ENCODE measurements at regions not wholly inside any gene's neighbourhood (a gene's known extent, or its start where the extent isn't known, plus 50 kb on each side); places are given as distances from the start of the nearest gene placed in this dataset.
"Not testable (repeated sequence)": the region's sequence is repeated elsewhere in the genome, so short reads cannot be mapped to it uniquely, and the experiment has no call there.

GRCh38 chr7:86199881-86200614 lies 443.7 kb upstream of the GRM3 start:
- DNase-seq: no peak

- no peak for DNase-seq
These were observed 453.4 kb upstream of the GRM3 start for GRCh38 chr7:86190351-86190750.

GRCh38 chr7:86181474-86181873 lies 462.2 kb upstream of the GRM3 start:
- no peak for DNase-seq

- no peak for DNase-seq
These were observed 478.9 kb upstream of the GRM3 start for GRCh38 chr7:86164827-86165226.

- DNase-seq: no peak
These were observed 485.6 kb upstream of the GRM3 start for GRCh38 chr7:86158111-86158510.

- no peak for DNase-seq
These were observed 488.1 kb upstream of the GRM3 start for GRCh38 chr7:86155623-86156022.

- DNase-seq: no peak
These were observed 490.8 kb upstream of the GRM3 start for GRCh38 chr7:86152926-86153325.

GRCh38 chr7:86149024-86149665 lies 494.6 kb upstream of the GRM3 start:
- no peak for DNase-seq

- no peak for DNase-seq
These were observed 495.2 kb upstream of the GRM3 start for GRCh38 chr7:86148501-86148900.

GRCh38 chr7:86137343-86137742 lies 506.4 kb upstream of the GRM3 start:
- DNase-seq: no peak

GRCh38 chr7:86130268-86130667 lies 513.4 kb upstream of the GRM3 start:
- DNase-seq: no peak

- no peak for DNase-seq
These were observed 520.2 kb upstream of the GRM3 start for GRCh38 chr7:86123476-86123875.

- DNase-seq: no peak
These were observed 549.5 kb upstream of the GRM3 start for GRCh38 chr7:86094166-86094669.

- no peak for DNase-seq
These were observed 552.3 kb upstream of the GRM3 start for GRCh38 chr7:86091369-86091768.

GRCh38 chr7:86089455-86089854 lies 554.3 kb upstream of the GRM3 start:
- no peak for DNase-seq

- not testable (repeated sequence) for DNase-seq
These were observed 579.1 kb upstream of the GRM3 start for GRCh38 chr7:86064572-86064971.

- DNase-seq: no peak
These were observed 585.1 kb upstream of the GRM3 start for GRCh38 chr7:86058649-86059048.

- DNase-seq: no peak
These were observed 592.8 kb upstream of the GRM3 start for GRCh38 chr7:86050918-86051317.

- DNase-seq: no peak
These were observed 593.8 kb upstream of the GRM3 start for GRCh38 chr7:86049910-86050309.

- DNase-seq: not testable (repeated sequence)
These were observed 598.5 kb upstream of the GRM3 start for GRCh38 chr7:86045197-86045596.

GRCh38 chr7:86025807-86026206 lies 617.9 kb upstream of the GRM3 start:
- no peak for DNase-seq

GRCh38 chr7:86013662-86014061 lies 630.0 kb upstream of the GRM3 start:
- no peak for DNase-seq

GRCh38 chr7:86012971-86013370 lies 630.7 kb upstream of the GRM3 start:
- no peak for DNase-seq

GRCh38 chr7:86008898-86009297 lies 634.8 kb upstream of the GRM3 start:
- no peak for DNase-seq
